Liver (tissue), 3 donors: ENCODE measurements at regions not wholly inside any gene's neighbourhood (a gene's known extent, or its start where the extent isn't known, plus 50 kb on each side); places are given as distances from the start of the nearest gene placed in this dataset.

Source experiments
- EGR1 ChIP-seq, 2 donors: IDR thresholded peaks; 2 replicates each; pipeline ENCODE4 v1.6.1; 2016 to 2018; ENCODE audit warnings: antibody characterized with exemption in 2 of 2, low read depth in 2 of 2
- FOXA1 ChIP-seq: IDR thresholded peaks from 2 replicates; pipeline ENCODE4 v1.6.1; 2016; ENCODE audit warnings: antibody characterized with exemption
- GABPA ChIP-seq, 2 donors: IDR thresholded peaks in 1 of 2; conservative IDR thresholded peaks in 1 of 2; 2 replicates each; pipeline ENCODE4 v1.6.1; 2016; ENCODE audit warnings: antibody characterized with exemption in 2 of 2, mild to moderate bottlenecking in 1 of 2, moderate library complexity in 1 of 2
- JUND ChIP-seq, 2 donors: IDR thresholded peaks; 2 replicates each; pipeline ENCODE4 v1.6.1; 2016; ENCODE audit warnings: antibody characterized with exemption in 2 of 2
- RAD21 ChIP-seq, 2 donors: IDR thresholded peaks; 2 replicates each; pipeline ENCODE4 v1.6.1; 2016; ENCODE audit warnings: antibody characterized with exemption in 2 of 2, mild to moderate bottlenecking in 2 of 2
- RXRA ChIP-seq, 2 donors: IDR thresholded peaks; 2 replicates each; pipeline ENCODE4 v1.6.1; 2017 to 2018; ENCODE audit warnings: antibody characterized with exemption in 2 of 2, mild to moderate bottlenecking in 1 of 2
- SP1 ChIP-seq: IDR thresholded peaks from 2 replicates; pipeline ENCODE4 v1.6.1; 2018; ENCODE audit warnings: antibody characterized with exemption, mild to moderate bottlenecking
- TAF1 ChIP-seq: conservative IDR thresholded peaks from 2 replicates; pipeline ENCODE4 v1.6.1; 2016; ENCODE audit warnings: antibody characterized with exemption, mild to moderate bottlenecking
- YY1 ChIP-seq: IDR thresholded peaks from 2 replicates; pipeline ENCODE4 v1.6.1; 2016; ENCODE audit warnings: antibody characterized with exemption, mild to moderate bottlenecking
- TF ChIP-seq, protein P1 (sequence below): fragments of 150-350 bp; IDR thresholded peaks from 2 replicates; pipeline ENCODE4 v1.5.1; 2017; ENCODE audit warnings: improper control_type of control experiment, low read depth, low read length; ENCODE audit not compliant: missing input control
- TF ChIP-seq, protein P2 (sequence below): IDR thresholded peaks from 2 replicates; pipeline ENCODE4 v1.6.1; 2016; ENCODE audit warnings: antibody characterized with exemption
- TF ChIP-seq, protein P3 (sequence below): IDR thresholded peaks from 2 replicates; pipeline ENCODE4 v1.6.1; 2016; ENCODE audit warnings: antibody characterized with exemption
- TF ChIP-seq, protein P4 (sequence below): IDR thresholded peaks from 2 replicates; pipeline ENCODE4 v1.6.1; 2016; ENCODE audit warnings: antibody characterized with exemption, mild to moderate bottlenecking
- donor health status: healthy.
- donor health status: healthy.

DNA sequence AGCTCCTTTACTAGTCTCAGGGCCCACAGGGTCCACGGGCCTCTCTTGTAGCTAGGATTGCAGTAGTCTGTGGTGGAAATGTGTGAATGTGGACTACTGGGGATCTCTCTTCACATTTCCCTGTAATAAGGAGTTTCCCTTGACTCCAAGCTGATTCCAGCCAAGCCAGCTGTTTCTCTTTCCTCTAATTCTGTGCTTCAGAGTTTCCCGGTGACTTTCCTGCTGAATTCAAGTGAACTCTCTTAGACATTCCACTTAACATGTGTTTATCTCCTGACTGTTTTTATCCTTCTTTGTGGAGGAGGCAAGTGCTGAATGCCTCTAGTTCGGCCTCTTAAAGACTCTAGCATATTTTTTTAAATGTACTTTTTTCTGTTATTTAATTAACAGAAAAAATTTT is 354.0 kb upstream of the RGS18 start:
- TF ChIP-seq, protein P1, sequence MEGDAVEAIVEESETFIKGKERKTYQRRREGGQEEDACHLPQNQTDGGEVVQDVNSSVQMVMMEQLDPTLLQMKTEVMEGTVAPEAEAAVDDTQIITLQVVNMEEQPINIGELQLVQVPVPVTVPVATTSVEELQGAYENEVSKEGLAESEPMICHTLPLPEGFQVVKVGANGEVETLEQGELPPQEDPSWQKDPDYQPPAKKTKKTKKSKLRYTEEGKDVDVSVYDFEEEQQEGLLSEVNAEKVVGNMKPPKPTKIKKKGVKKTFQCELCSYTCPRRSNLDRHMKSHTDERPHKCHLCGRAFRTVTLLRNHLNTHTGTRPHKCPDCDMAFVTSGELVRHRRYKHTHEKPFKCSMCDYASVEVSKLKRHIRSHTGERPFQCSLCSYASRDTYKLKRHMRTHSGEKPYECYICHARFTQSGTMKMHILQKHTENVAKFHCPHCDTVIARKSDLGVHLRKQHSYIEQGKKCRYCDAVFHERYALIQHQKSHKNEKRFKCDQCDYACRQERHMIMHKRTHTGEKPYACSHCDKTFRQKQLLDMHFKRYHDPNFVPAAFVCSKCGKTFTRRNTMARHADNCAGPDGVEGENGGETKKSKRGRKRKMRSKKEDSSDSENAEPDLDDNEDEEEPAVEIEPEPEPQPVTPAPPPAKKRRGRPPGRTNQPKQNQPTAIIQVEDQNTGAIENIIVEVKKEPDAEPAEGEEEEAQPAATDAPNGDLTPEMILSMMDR = no peak
- TF ChIP-seq, protein P2, sequence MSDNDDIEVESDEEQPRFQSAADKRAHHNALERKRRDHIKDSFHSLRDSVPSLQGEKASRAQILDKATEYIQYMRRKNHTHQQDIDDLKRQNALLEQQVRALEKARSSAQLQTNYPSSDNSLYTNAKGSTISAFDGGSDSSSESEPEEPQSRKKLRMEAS = no peak
- TF ChIP-seq RAD21 (IDR thresholded peaks at IDR 0.05) (no peak), SP1 (no peak), YY1 (no peak), EGR1 (IDR thresholded peaks at IDR 0.05; ENCODE audit: low read depth in 2 of 2) (no peak), TAF1 (no peak), JUND (IDR thresholded peaks at IDR 0.05) (no peak), FOXA1 (no peak), RXRA (IDR thresholded peaks at IDR 0.05) (no peak), GABPA (IDR thresholded peaks at IDR 0.05 in 1 of 2, conservative IDR thresholded peaks at IDR 0.05 in 1 of 2) (no peak)
- TF ChIP-seq, protein P3, sequence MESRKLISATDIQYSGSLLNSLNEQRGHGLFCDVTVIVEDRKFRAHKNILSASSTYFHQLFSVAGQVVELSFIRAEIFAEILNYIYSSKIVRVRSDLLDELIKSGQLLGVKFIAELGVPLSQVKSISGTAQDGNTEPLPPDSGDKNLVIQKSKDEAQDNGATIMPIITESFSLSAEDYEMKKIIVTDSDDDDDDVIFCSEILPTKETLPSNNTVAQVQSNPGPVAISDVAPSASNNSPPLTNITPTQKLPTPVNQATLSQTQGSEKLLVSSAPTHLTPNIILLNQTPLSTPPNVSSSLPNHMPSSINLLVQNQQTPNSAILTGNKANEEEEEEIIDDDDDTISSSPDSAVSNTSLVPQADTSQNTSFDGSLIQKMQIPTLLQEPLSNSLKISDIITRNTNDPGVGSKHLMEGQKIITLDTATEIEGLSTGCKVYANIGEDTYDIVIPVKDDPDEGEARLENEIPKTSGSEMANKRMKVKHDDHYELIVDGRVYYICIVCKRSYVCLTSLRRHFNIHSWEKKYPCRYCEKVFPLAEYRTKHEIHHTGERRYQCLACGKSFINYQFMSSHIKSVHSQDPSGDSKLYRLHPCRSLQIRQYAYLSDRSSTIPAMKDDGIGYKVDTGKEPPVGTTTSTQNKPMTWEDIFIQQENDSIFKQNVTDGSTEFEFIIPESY = no peak
- TF ChIP-seq, protein P4, sequence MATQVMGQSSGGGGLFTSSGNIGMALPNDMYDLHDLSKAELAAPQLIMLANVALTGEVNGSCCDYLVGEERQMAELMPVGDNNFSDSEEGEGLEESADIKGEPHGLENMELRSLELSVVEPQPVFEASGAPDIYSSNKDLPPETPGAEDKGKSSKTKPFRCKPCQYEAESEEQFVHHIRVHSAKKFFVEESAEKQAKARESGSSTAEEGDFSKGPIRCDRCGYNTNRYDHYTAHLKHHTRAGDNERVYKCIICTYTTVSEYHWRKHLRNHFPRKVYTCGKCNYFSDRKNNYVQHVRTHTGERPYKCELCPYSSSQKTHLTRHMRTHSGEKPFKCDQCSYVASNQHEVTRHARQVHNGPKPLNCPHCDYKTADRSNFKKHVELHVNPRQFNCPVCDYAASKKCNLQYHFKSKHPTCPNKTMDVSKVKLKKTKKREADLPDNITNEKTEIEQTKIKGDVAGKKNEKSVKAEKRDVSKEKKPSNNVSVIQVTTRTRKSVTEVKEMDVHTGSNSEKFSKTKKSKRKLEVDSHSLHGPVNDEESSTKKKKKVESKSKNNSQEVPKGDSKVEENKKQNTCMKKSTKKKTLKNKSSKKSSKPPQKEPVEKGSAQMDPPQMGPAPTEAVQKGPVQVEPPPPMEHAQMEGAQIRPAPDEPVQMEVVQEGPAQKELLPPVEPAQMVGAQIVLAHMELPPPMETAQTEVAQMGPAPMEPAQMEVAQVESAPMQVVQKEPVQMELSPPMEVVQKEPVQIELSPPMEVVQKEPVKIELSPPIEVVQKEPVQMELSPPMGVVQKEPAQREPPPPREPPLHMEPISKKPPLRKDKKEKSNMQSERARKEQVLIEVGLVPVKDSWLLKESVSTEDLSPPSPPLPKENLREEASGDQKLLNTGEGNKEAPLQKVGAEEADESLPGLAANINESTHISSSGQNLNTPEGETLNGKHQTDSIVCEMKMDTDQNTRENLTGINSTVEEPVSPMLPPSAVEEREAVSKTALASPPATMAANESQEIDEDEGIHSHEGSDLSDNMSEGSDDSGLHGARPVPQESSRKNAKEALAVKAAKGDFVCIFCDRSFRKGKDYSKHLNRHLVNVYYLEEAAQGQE = no peak
